Transverse colon (tissue), 4 donors: ENCODE measurements at regions not wholly inside any gene's neighbourhood (a gene's known extent, or its start where the extent isn't known, plus 50 kb on each side); places are given as distances from the start of the nearest gene placed in this dataset.

Experiments used
- CTCF ChIP-seq, 5 experiments: fragments of 200-600 bp in 3 of 5; fragments of 450-650 bp in 2 of 5; sonication (generic) in 3 of 5; IDR thresholded peaks; 1 replicate in 2 of 5; 2 replicates in 3 of 5; pipeline ENCODE4 v1.5.1; 2016 to 2017; ENCODE audit warnings: antibody characterized with exemption in 5 of 5, inconsistent platforms in 3 of 5, mild to moderate bottlenecking in 2 of 5, moderate library complexity in 1 of 5
- EP300 ChIP-seq: sonication (generic); formaldehyde crosslinking; IDR thresholded peaks from one replicate; pipeline ENCODE4 v1.6.1; 2017; ENCODE audit warnings: antibody characterized with exemption, low read depth
- POLR2A ChIP-seq: fragments of 450-650 bp; IDR thresholded peaks from one replicate; pipeline ENCODE4 v1.6.1; 2016; ENCODE audit warnings: antibody characterized with exemption, mild to moderate bottlenecking, moderate library complexity
- POLR2AphosphoS5 ChIP-seq, 3 donors: sonication (generic); formaldehyde crosslinking; IDR thresholded peaks; one replicate each; pipeline ENCODE4 v1.6.1; 2016; ENCODE audit warnings: antibody characterized with exemption in 3 of 3

GRCh38 chr6:43856005-43856765 is 86.2 kb downstream of the VEGFA start:
- TF ChIP-seq CTCF (IDR thresholded peaks at IDR 0.05) (peak; percentile 34 to 59 (median 47)), POLR2A (no peak), POLR2AphosphoS5 (IDR thresholded peaks at IDR 0.05) (no peak), EP300 (no peak)
